Fibroblast of lung (primary cell): ENCODE measurements at regions not wholly inside any gene's neighbourhood (a gene's known extent, or its start where the extent isn't known, plus 50 kb on each side); places are given as distances from the start of the nearest gene placed in this dataset.

Experiments used
- DNase-seq, 2 donors: peaks; one replicate each; pipeline versions ENCODE4 v3.0.0 to v3.0.0-alpha.2; 2010; ENCODE audit warnings: low read depth in 2 of 2
- H2AFZ ChIP-seq: 2 replicates; pipeline ENCODE4 v1.5.1; 2012; ENCODE audit warnings: low read length, control low read depth, inconsistent platforms
- H3K27ac ChIP-seq: 2 replicates; pipeline ENCODE4 v1.5.1; 2011; ENCODE audit warnings: low read length, control low read depth; ENCODE audit not compliant: insufficient read depth
- H3K27me3 ChIP-seq: 2 replicates; pipeline ENCODE4 v1.5.1; 2011; ENCODE audit warnings: mild to moderate bottlenecking, low read length; ENCODE audit not compliant: control insufficient read depth, insufficient read depth
- H3K36me3 ChIP-seq: 2 replicates; pipeline ENCODE4 v1.5.1; 2011; ENCODE audit warnings: low read length; ENCODE audit not compliant: control insufficient read depth, insufficient read depth
- H3K4me1 ChIP-seq: 2 replicates; pipeline ENCODE4 v1.5.1; 2011; ENCODE audit warnings: low read length; ENCODE audit not compliant: control insufficient read depth, insufficient read depth; ENCODE audit errors: extremely low read depth
- H3K4me2 ChIP-seq: 2 replicates; pipeline ENCODE4 v1.5.1; 2011; ENCODE audit warnings: low read length, control low read depth; ENCODE audit not compliant: insufficient read depth; ENCODE audit errors: extremely low read depth
- H3K4me3 ChIP-seq, 4 experiments: fragments of 200-600 bp in 1 of 4; sonication (generic) in 1 of 4; replicated peaks in 1 of 4; 2 replicates each; pipeline ENCODE4 v1.5.1; 2011 to 2016; ENCODE audit warnings: low read length in 4 of 4, low read depth in 3 of 4, mild to moderate bottlenecking in 3 of 4, control low read depth in 2 of 4, inconsistent platforms in 1 of 4, mixed read lengths in 1 of 4; ENCODE audit not compliant: insufficient read depth in 1 of 4; ENCODE audit errors: control extremely low read depth in 1 of 4
- H3K79me2 ChIP-seq: 2 replicates; pipeline ENCODE4 v1.5.1; 2012; ENCODE audit warnings: mild to moderate bottlenecking, low read length, inconsistent platforms; ENCODE audit not compliant: control insufficient read depth, insufficient read depth
- H3K9ac ChIP-seq: 2 replicates; pipeline ENCODE4 v1.5.1; 2011; ENCODE audit warnings: mild to moderate bottlenecking, low read length, control low read depth; ENCODE audit not compliant: insufficient read depth
- H3K9me3 ChIP-seq: 2 replicates; pipeline ENCODE4 v1.5.1; 2012; ENCODE audit warnings: low read depth, low read length; ENCODE audit not compliant: control insufficient read depth, insufficient read depth
- H4K20me1 ChIP-seq: 2 replicates; pipeline ENCODE4 v1.5.1; 2011; ENCODE audit warnings: low read length; ENCODE audit not compliant: control insufficient read depth, insufficient read depth; ENCODE audit errors: extremely low read depth
- EZH2 ChIP-seq: IDR thresholded peaks from 2 replicates; pipeline ENCODE4 v1.5.1; 2012; ENCODE audit warnings: low read length, control low read depth, mild to moderate bottlenecking; ENCODE audit errors: missing control alignments
- TF ChIP-seq, protein P1 (sequence below), 2 donors: IDR thresholded peaks in 1 of 2; conservative IDR thresholded peaks in 1 of 2; 1 replicate in 1 of 2; 2 replicates in 1 of 2; pipeline ENCODE4 v1.5.1; 2011 to 2012; ENCODE audit warnings: low read length in 2 of 2, control low read depth in 1 of 2, inconsistent platforms in 1 of 2, low read depth in 1 of 2, mild to moderate bottlenecking in 1 of 2

DNA sequence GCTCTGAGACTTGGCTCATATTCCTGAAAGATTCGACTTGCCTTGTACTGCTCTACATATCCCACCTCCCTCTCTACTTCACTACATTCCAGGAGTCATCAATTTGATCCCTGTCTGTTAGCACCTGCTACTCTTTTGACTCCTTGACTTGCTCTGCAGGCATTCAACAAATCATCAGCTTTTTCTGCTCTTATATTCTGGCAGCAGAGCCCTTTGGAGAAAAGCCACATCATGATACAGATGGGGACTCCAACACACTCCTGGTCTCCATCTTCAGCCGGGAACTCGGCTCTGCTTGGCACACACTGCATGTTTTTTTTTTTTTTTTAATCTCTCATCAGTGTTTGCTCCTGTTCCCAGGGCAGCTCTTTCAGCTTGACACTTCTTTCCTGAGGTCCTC is 293.2 kb upstream of the LCORL start:
- H3K9ac ChIP-seq = no peak overlapping the region
- H2AFZ ChIP-seq = no peak overlapping the region
- H3K9me3 ChIP-seq = no peaks in the 10 kb centered on the region
- no peaks in the 10 kb centered on the region for H3K4me1 ChIP-seq
- no peak overlapping the region for H3K27ac ChIP-seq
- DNase-seq = no peak
- H3K27me3 ChIP-seq = no peaks in the 10 kb centered on the region
- no peaks in the 10 kb centered on the region for H3K79me2 ChIP-seq
- H4K20me1 ChIP-seq = no peaks in the 10 kb centered on the region
- H3K36me3 ChIP-seq = no peaks in the 10 kb centered on the region
- no peak overlapping the region for H3K4me3 ChIP-seq
- H3K4me2 ChIP-seq = no peak overlapping the region
- TF ChIP-seq EZH2 = no peak
- TF ChIP-seq, protein P1, sequence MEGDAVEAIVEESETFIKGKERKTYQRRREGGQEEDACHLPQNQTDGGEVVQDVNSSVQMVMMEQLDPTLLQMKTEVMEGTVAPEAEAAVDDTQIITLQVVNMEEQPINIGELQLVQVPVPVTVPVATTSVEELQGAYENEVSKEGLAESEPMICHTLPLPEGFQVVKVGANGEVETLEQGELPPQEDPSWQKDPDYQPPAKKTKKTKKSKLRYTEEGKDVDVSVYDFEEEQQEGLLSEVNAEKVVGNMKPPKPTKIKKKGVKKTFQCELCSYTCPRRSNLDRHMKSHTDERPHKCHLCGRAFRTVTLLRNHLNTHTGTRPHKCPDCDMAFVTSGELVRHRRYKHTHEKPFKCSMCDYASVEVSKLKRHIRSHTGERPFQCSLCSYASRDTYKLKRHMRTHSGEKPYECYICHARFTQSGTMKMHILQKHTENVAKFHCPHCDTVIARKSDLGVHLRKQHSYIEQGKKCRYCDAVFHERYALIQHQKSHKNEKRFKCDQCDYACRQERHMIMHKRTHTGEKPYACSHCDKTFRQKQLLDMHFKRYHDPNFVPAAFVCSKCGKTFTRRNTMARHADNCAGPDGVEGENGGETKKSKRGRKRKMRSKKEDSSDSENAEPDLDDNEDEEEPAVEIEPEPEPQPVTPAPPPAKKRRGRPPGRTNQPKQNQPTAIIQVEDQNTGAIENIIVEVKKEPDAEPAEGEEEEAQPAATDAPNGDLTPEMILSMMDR (conservative IDR thresholded peaks at IDR 0.05 in 1 of 2, IDR thresholded peaks at IDR 0.05 in 1 of 2; ENCODE audit: low read depth in 1 of 2, low read length in 2 of 2) = no peak

DNA sequence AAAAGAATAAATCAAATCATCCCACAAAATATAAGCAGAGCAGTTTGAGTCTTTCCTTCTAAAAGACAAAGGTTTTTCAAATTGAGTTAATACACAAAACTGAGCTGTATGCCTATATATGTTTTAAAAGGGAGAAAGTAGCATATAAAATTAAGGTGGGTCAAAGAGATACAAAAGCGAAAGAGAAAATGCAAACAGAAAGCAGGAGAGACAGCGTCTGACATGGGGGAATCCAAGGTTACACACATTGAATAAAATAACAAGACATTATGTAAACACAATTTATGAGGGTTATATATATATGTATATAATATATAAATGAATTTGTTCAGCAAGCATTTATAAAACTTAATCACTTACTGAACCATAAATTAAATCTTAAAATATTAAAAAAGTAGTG is 276.1 kb upstream of the LCORL start:
- Histone ChIP-seq H4K20me1 (no peaks in the 10 kb centered on the region), H3K4me3 (no peak overlapping the region)
- TF ChIP-seq EZH2 = no peak
- TF ChIP-seq, protein P1 (conservative IDR thresholded peaks at IDR 0.05 in 1 of 2, IDR thresholded peaks at IDR 0.05 in 1 of 2; ENCODE audit: low read depth in 1 of 2, low read length in 2 of 2) = no peak

DNA sequence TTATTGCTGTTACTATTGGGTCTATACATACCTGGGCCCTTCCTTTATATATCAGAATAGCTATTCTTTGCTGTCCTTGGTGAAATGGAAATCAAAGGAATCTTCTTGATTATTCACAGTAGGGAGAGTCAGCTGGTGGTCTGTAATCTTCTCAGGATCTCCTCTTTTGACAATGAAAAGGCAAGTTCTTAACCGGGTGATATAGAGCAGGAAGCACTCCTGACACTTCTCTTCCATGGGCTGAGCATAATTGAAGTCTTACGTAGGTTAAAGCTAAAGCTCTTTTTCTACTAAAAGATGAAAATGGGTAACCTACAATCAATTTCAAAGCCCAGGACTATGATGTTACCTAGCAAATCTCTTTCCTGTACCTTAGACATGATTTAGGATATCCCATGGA is 274.9 kb upstream of the LCORL start:
- H3K27me3 ChIP-seq = no peaks in the 10 kb centered on the region
- H3K27ac ChIP-seq = no peak overlapping the region
- H3K36me3 ChIP-seq = no peaks in the 10 kb centered on the region
- DNase-seq = no peak
- H3K4me2 ChIP-seq = no peak overlapping the region
- no peaks in the 10 kb centered on the region for H3K4me1 ChIP-seq
- no peak overlapping the region for H3K9ac ChIP-seq
- no peaks in the 10 kb centered on the region for H3K9me3 ChIP-seq
- no peak for TF ChIP-seq EZH2
- TF ChIP-seq, protein P1 (conservative IDR thresholded peaks at IDR 0.05 in 1 of 2, IDR thresholded peaks at IDR 0.05 in 1 of 2; ENCODE audit: low read depth in 1 of 2, low read length in 2 of 2) = no peak
- no peak overlapping the region for H3K4me3 ChIP-seq
- H2AFZ ChIP-seq = no peak overlapping the region
- H4K20me1 ChIP-seq = no peaks in the 10 kb centered on the region
- H3K79me2 ChIP-seq = no peaks in the 10 kb centered on the region

More for the DNA sequence above, 276.1 kb upstream of the LCORL start:
- Histone ChIP-seq H3K27me3 (no peaks in the 10 kb centered on the region), H2AFZ (no peak overlapping the region), H3K4me1 (no peaks in the 10 kb centered on the region), H3K79me2 (no peaks in the 10 kb centered on the region), H3K9me3 (no peaks in the 10 kb centered on the region), H3K36me3 (no peaks in the 10 kb centered on the region), H3K9ac (no peak overlapping the region), H3K4me2 (no peak overlapping the region), H3K27ac (no peak overlapping the region)
- DNase-seq = no peak
